Common myeloid progenitor, CD34-positive (primary cell): ENCODE measurements at regions not wholly inside any gene's neighbourhood (a gene's known extent, or its start where the extent isn't known, plus 50 kb on each side); places are given as distances from the start of the nearest gene placed in this dataset.

Experiments
- CTCF ChIA-PET: fragments of 350-600 bp; sonication (Branson Sonifier 250); formaldehyde crosslinking; loops from one replicate; lab custom pipeline; 2021; ENCODE audit warnings: antibody characterized with exemption; lab: Charles Lee
- POLR2A ChIA-PET: fragments of 350-600 bp; sonication (Branson Sonifier 250); formaldehyde crosslinking; loops from one replicate; lab custom pipeline; 2021; ENCODE audit warnings: antibody characterized with exemption; lab: Charles Lee
- DNase-seq, 3 donors: peaks; one replicate each; pipeline versions ENCODE4 v3.0.0 to v3.0.0-alpha.2; 2013
- H3K27ac ChIP-seq, 2 experiments: 1 replicate in 1 of 2; 2 replicates in 1 of 2; pipeline ENCODE4 v1.7.0; 2013; ENCODE audit warnings: inconsistent platforms in 2 of 2, low read length in 2 of 2, mild to moderate bottlenecking in 2 of 2, low read depth in 1 of 2, moderate library complexity in 1 of 2; ENCODE audit not compliant: severe bottlenecking in 2 of 2, insufficient read depth in 1 of 2, poor library complexity in 1 of 2
- H3K27me3 ChIP-seq, 5 experiments: replicated peaks in 2 of 5; 1 replicate in 3 of 5; 2 replicates in 2 of 5; pipeline versions ENCODE4 v1.6.1 to v1.7.0; 2013; ENCODE audit warnings: low read length in 4 of 5, mild to moderate bottlenecking in 2 of 5, moderate library complexity in 2 of 5, inconsistent platforms in 1 of 5; ENCODE audit not compliant: insufficient read depth in 5 of 5, control insufficient read depth in 4 of 5
- H3K36me3 ChIP-seq, 4 experiments: 1 replicate in 2 of 4; 2 replicates in 2 of 4; pipeline versions ENCODE4 v1.6.1 to v1.7.0; 2013; ENCODE audit warnings: low read length in 3 of 4, control low read depth in 1 of 4, mild to moderate bottlenecking in 1 of 4; ENCODE audit not compliant: control insufficient read depth in 4 of 4, insufficient read depth in 4 of 4
- H3K4me1 ChIP-seq, 4 experiments: 1 replicate in 3 of 4; 2 replicates in 1 of 4; pipeline versions ENCODE4 v1.6.1 to v1.7.1; 2013; ENCODE audit warnings: low read length in 3 of 4, mild to moderate bottlenecking in 3 of 4, control low read depth in 1 of 4, inconsistent platforms in 1 of 4, moderate library complexity in 1 of 4; ENCODE audit not compliant: control insufficient read depth in 4 of 4, insufficient read depth in 4 of 4; ENCODE audit errors: control extremely low read depth in 1 of 4
- H3K4me3 ChIP-seq, 7 experiments: 1 replicate in 4 of 7; 2 replicates in 3 of 7; pipeline versions ENCODE4 v1.5.1 to v1.7.0; 2013; ENCODE audit warnings: mild to moderate bottlenecking in 7 of 7, low read length in 6 of 7, moderate library complexity in 6 of 7, inconsistent platforms in 2 of 7, low read depth in 2 of 7, control low read depth in 1 of 7; ENCODE audit not compliant: insufficient read depth in 4 of 7, control insufficient read depth in 1 of 7; ENCODE audit errors: extremely low read depth in 1 of 7
- H3K9me3 ChIP-seq, 5 experiments: 1 replicate in 4 of 5; 2 replicates in 1 of 5; pipeline versions ENCODE4 v1.6.1 to v1.7.1; 2013; ENCODE audit warnings: low read length in 4 of 5, mild to moderate bottlenecking in 2 of 5, inconsistent platforms in 1 of 5, low read depth in 1 of 5, moderate library complexity in 1 of 5; ENCODE audit not compliant: control insufficient read depth in 4 of 5, insufficient read depth in 2 of 5; ENCODE audit errors: control extremely low read depth in 1 of 5
- WGBS: methylation state at CpG from one replicate; pipeline ENCODE4 v1.1.5; 2013; ENCODE audit not compliant: insufficient coverage; 5-methylcytosine and 5-hydroxymethylcytosine counted together

GRCh38 chr1:233435622-233436021, 108.1 kb downstream of the MAP3K21 start:
- 89% methylated on average over 1 of the region's 1 CpG for WGBS
- peaks cover 0 to 2% (median 0%) of the 10 kb centered on the region in 5 experiments for H3K9me3 ChIP-seq
- POLR2A ChIA-PET, result no interaction called here

DNA sequence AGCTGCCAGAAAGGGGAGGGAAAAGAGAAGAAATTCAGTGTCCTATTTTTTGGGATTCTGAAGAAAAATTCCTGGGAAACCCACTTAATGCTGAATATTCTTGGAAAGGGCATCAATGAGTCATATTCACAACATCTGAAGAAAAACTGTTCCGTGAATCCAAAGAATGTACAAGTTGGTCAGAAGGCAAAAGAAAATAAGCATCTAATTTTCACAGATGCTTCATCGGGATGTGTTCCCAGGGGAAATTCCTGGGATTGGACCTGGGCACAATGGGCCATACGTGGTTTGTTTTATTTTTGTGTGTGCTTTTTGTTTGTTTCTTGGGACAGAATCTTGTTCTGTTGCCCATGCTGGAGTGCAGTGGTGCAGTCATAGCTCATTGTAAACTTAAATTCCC, 112.2 kb downstream of the MAP3K21 start:
- 95% methylated on average over 3 of the region's 3 CpGs for WGBS
- POLR2A ChIA-PET, result no interaction called here
- CTCF ChIA-PET, result interaction anchor here (1.1 to 2.5 kb wide), 5 partner anchors 11 to 670 kb away, joined by 3 to 6 read pairs (median 4); no protein-coding TSS in a partner anchor
- Histone ChIP-seq H3K27me3 (no peaks in the 10 kb centered on the region), H3K4me3 (no peak overlapping the region), H3K4me1 (no peaks in the 10 kb centered on the region), H3K36me3 (no peaks in the 10 kb centered on the region), H3K9me3 (no peaks in the 10 kb centered on the region), H3K27ac (no peak overlapping the region)
- no peak for DNase-seq

More at GRCh38 chr1:233435622-233436021, 108.1 kb downstream of the MAP3K21 start:
- no peak overlapping the region for H3K4me3 ChIP-seq
- DNase-seq, result no peak
- CTCF ChIA-PET, result interaction anchor here (0.7 kb wide), 1 partner anchor 812 kb away, joined by 3 read pairs; no protein-coding TSS in a partner anchor
- H3K4me1 ChIP-seq, result no peaks in the 10 kb centered on the region
- H3K27ac ChIP-seq, result no peak overlapping the region
- H3K27me3 ChIP-seq, result no peaks in the 10 kb centered on the region
- no peaks in the 10 kb centered on the region for H3K36me3 ChIP-seq

GRCh38 chr1:233440951-233441401, 113.5 kb downstream of the MAP3K21 start:
- WGBS, result 23% methylated on average over 5 of the region's 9 CpGs
- DNase-seq, result peak; percentile 28 to 64 (median 62)
- POLR2A ChIA-PET, result no interaction called here

DNA sequence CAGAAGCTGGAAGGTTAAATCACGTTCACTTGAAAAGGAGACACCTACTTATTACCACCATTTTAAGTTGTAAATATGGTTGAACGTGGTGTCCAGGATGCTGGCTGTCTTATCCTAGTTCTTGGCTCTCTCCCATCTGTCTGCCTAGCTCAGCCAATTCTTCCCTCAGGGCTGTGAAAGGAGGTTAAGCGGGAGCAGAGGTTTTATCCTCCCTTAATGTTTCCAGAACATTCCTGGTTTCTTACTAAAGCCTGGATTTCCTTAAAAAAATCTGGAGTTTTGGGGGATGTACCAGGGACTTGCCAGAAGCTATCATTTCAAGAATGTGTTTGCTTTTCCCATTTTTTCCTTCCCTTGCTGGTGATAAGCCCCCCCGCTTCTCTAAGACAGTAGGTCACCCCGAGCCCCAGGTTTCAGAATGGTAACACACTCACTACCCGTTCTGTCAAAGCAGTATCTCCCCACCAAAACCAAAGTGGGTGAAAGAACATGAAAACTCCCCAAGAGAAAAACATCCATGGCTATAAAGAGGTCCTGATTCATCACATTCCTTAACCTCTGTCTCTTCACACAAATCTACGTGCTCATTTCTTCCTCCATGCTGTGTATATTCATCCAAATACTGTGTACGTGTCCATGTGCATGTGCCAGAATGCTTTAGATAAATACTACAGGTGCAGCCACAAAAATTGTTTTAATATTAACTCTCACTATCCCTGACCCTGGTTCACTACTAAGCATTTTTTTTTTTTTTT, 114.7 kb downstream of the MAP3K21 start:
- no peak for DNase-seq
- Histone ChIP-seq H3K9me3 (peaks cover 0 to 6% (median 4%) of the 10 kb centered on the region in 5 experiments), H3K4me1 (no peaks in the 10 kb centered on the region), H3K36me3 (no peaks in the 10 kb centered on the region), H3K27ac (no peak overlapping the region), H3K27me3 (no peaks in the 10 kb centered on the region), H3K4me3 (no peak overlapping the region)
- ChIA-PET CTCF (interaction anchor here (0.6 to 1.6 kb wide), 4 partner anchors 47 to 669 kb away, joined by 3 to 4 read pairs (median 4); no protein-coding TSS in a partner anchor), POLR2A (no interaction called here)
- 89% methylated on average over 5 of the region's 8 CpGs for WGBS

More at GRCh38 chr1:233440951-233441401, 113.5 kb downstream of the MAP3K21 start:
- CTCF ChIA-PET, result interaction anchor here (0.5 to 2.5 kb wide), 16 partner anchors 9 to 670 kb away, joined by 3 to 6 read pairs (median 3); no protein-coding TSS in a partner anchor
- no peaks in the 10 kb centered on the region for H3K36me3 ChIP-seq
- no peak overlapping the region for H3K4me3 ChIP-seq
- H3K4me1 ChIP-seq, result no peaks in the 10 kb centered on the region
- no peaks in the 10 kb centered on the region for H3K27me3 ChIP-seq
- H3K27ac ChIP-seq, result no peak overlapping the region
- H3K9me3 ChIP-seq, result peaks cover 0 to 3% (median 2%) of the 10 kb centered on the region in 5 experiments

DNA sequence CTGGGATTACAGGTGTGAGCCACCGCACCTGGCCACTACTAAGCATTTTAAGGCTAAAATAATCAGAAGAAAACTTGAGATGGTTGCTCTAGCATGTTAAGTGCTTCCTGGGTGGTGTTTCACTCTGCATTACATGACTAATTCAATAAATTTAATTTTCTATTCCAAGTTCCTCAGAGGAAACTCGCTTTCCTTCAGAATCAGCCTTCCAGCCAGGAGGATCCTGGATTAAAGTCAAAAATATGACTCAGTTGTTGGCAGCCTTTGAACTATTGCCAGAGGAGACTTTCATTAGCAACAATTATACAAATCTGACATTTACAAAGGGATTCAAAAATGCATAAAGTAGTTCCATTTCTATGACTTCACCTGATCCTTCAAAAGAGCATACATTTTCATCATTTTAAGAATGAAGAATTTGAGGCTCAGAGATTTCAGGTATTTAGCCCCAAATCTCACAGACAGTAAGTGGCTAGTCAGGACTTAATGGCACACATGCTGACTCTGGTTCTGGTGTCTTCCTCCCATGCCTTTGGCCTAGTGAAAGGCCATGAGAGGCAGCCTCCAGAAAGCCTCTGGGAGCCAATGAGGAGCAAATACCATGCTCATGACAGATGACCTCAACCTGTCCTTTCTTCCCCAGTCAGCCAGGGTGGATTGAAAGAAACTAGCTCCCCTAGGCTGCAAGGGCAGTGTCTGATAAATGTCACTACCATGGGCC, 115.7 kb downstream of the MAP3K21 start:
- no peaks in the 10 kb centered on the region for H3K36me3 ChIP-seq
- 0% methylated on average over 1 of the region's 2 CpGs for WGBS
- no peak for DNase-seq
- H3K4me1 ChIP-seq, result no peaks in the 10 kb centered on the region
- POLR2A ChIA-PET, result no interaction called here
- no peaks in the 10 kb centered on the region for H3K27me3 ChIP-seq
- CTCF ChIA-PET, result no interaction called here
- no peak overlapping the region for H3K4me3 ChIP-seq
- H3K27ac ChIP-seq, result no peak overlapping the region
- peaks cover 0 to 6% (median 4%) of the 10 kb centered on the region in 5 experiments for H3K9me3 ChIP-seq

DNA sequence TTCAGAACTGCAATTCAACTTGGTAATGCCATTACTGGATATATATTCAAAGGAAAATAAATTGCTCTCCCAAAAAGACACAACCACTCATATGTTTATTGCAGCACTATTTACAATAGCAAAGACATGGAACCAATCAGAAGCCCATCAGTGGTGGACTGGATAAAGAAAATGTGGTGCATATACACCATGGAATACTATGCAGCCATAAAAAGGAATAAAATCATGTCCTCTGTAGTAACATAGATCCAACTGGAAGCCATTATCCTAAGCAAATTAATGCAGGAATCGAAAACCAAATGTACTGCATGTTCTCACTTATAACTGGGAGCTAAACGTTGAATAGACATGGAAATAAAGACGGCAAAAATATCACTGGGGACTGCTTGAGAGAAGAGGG, 117.0 kb downstream of the MAP3K21 start:
- no peak for DNase-seq
- Histone ChIP-seq H3K9me3 (peaks cover 0 to 6% (median 4%) of the 10 kb centered on the region in 5 experiments), H3K27ac (no peak overlapping the region), H3K27me3 (no peaks in the 10 kb centered on the region), H3K36me3 (no peaks in the 10 kb centered on the region), H3K4me3 (no peak overlapping the region), H3K4me1 (no peaks in the 10 kb centered on the region)
- ChIA-PET CTCF (no interaction called here), POLR2A (no interaction called here)
- 80% methylated on average over 1 of the region's 3 CpGs for WGBS
